GM12892 (cell line): ENCODE measurements at regions not wholly inside any gene's neighbourhood (a gene's known extent, or its start where the extent isn't known, plus 50 kb on each side); places are given as distances from the start of the nearest gene placed in this dataset.

Experiments
- POLR2A ChIP-seq: IDR thresholded peaks from 2 replicates; pipeline ENCODE4 v1.6.1; 2011; ENCODE audit warnings: low read depth, low read length, control low read depth
- POLR2AphosphoS5 ChIP-seq: IDR thresholded peaks from 2 replicates; pipeline ENCODE4 v1.6.1; 2011; ENCODE audit warnings: low read depth, low read length, control low read depth
- TAF1 ChIP-seq: IDR thresholded peaks from 2 replicates; pipeline ENCODE4 v1.6.1; 2011; ENCODE audit warnings: low read depth, mild to moderate bottlenecking, control low read depth, low read length, borderline replicate concordance

GRCh38 chr14:97366400-97366799 lies 569.2 kb downstream of the VRK1 start:
- TF ChIP-seq POLR2AphosphoS5: no peak
- TF ChIP-seq POLR2A: no peak
- no peak for TF ChIP-seq TAF1
